Astrocyte (in vitro differentiated cells and primary cell): ENCODE measurements at regions not wholly inside any gene's neighbourhood (a gene's known extent, or its start where the extent isn't known, plus 50 kb on each side); places are given as distances from the start of the nearest gene placed in this dataset.

Experiments used
- CTCF ChIP-seq: IDR thresholded peaks from 2 replicates; pipeline ENCODE4 v1.5.1; 2011; ENCODE audit warnings: low read depth, mild to moderate bottlenecking, inconsistent platforms, low read length, moderate library complexity; ENCODE audit not compliant: insufficient read depth
- EZH2 ChIP-seq: IDR thresholded peaks from 2 replicates; pipeline ENCODE4 v1.6.1; 2012; ENCODE audit warnings: mild to moderate bottlenecking, low read length, inconsistent platforms; ENCODE audit not compliant: insufficient read depth

GRCh38 chr4:38511702-38512101, 152.3 kb upstream of the KLF3 start:
- TF ChIP-seq CTCF (no peak), EZH2 (no peak)
